Esophagus squamous epithelium (tissue), 5 donors: ENCODE measurements at regions not wholly inside any gene's neighbourhood (a gene's known extent, or its start where the extent isn't known, plus 50 kb on each side); places are given as distances from the start of the nearest gene placed in this dataset.

Source experiments
- DNase-seq: peaks from one replicate; lab custom pipeline; 2025; lab: John Stamatoyannopoulos, UW
- H3K27ac ChIP-seq, 4 donors: fragments of 200-600 bp; sonication (generic); one replicate each; pipeline ENCODE4 v1.5.1; 2016 to 2019; ENCODE audit warnings: mild to moderate bottlenecking in 1 of 4
- H3K27me3 ChIP-seq, 4 donors: fragments of 200-600 bp; sonication (generic); 1 replicate in 3 of 4; 2 replicates in 1 of 4; pipeline versions ENCODE4 v1.5.1 to v1.6.0; 2017 to 2021; ENCODE audit warnings: antibody characterized with exemption in 1 of 4
- H3K36me3 ChIP-seq, 3 donors: fragments of 200-600 bp; sonication (generic); one replicate each; pipeline ENCODE4 v1.5.1; 2016 to 2019
- H3K4me1 ChIP-seq, 3 donors: fragments of 200-600 bp; sonication (generic); one replicate each; pipeline ENCODE4 v1.5.1; 2017 to 2019
- H3K4me3 ChIP-seq, 4 donors: fragments of 200-600 bp; sonication (generic); 1 replicate in 3 of 4; 2 replicates in 1 of 4; pipeline ENCODE4 v1.5.1; 2016 to 2019; ENCODE audit warnings: mild to moderate bottlenecking in 2 of 4, moderate library complexity in 1 of 4
- H3K9me3 ChIP-seq, 3 donors: fragments of 200-600 bp; sonication (generic); one replicate each; pipeline ENCODE4 v1.5.1; 2016 to 2019
- CTCF ChIP-seq, 6 experiments: fragments of 450-650 bp in 4 of 6; fragments of 200-600 bp in 2 of 6; sonication (generic) in 2 of 6; IDR thresholded peaks; one replicate each; pipeline ENCODE4 v1.5.1; 2016 to 2019; ENCODE audit warnings: antibody characterized with exemption in 6 of 6, mild to moderate bottlenecking in 4 of 6, moderate library complexity in 4 of 6
- POLR2A ChIP-seq, 4 donors: fragments of 450-650 bp; IDR thresholded peaks; one replicate each; pipeline ENCODE4 v1.6.1; 2017; ENCODE audit warnings: antibody characterized with exemption in 4 of 4, mild to moderate bottlenecking in 4 of 4, moderate library complexity in 3 of 4
- WGBS, 2 donors: methylation state at CpG; one replicate each; pipeline ENCODE4 v1.1.5; 2018; 5-methylcytosine and 5-hydroxymethylcytosine counted together
- intact Hi-C: fragments of 100-400 bp; cut with DNase I; formaldehyde crosslinking; loops from one replicate; pipeline ENCODE4 v1.15.0; 2022
- donor health status: DM: yes; HTN: yes; CAD: no.

- WGBS, 2 donors: 59 to 72% methylated on average over 3 of the region's 3 CpGs
- H3K27me3 ChIP-seq: no peaks in the 10 kb centered on the region
- intact Hi-C loops: no loop called here
- no peak for TF ChIP-seq CTCF (IDR thresholded peaks at IDR 0.05)
- TF ChIP-seq POLR2A (IDR thresholded peaks at IDR 0.05): no peak
- H3K4me3 ChIP-seq: no peak overlapping the region
- H3K4me1 ChIP-seq: no peaks in the 10 kb centered on the region
- H3K27ac ChIP-seq: no peak overlapping the region
- DNase-seq: no peak
- no peaks in the 10 kb centered on the region for H3K36me3 ChIP-seq
- H3K9me3 ChIP-seq: no peaks in the 10 kb centered on the region
These were observed 850.3 kb upstream of the FOXG1 start for GRCh38 chr14:27916326-27916725.

GRCh38 chr14:27917896-27918295 is 848.7 kb upstream of the FOXG1 start:
- intact Hi-C loops: no loop called here
- Histone ChIP-seq H3K9me3 (no peaks in the 10 kb centered on the region), H3K27me3 (no peaks in the 10 kb centered on the region), H3K4me3 (no peak overlapping the region), H3K4me1 (no peaks in the 10 kb centered on the region), H3K27ac (no peak overlapping the region), H3K36me3 (no peaks in the 10 kb centered on the region)
- WGBS, 2 donors: 65 to 76% methylated on average over 3 of the region's 3 CpGs
- TF ChIP-seq CTCF (IDR thresholded peaks at IDR 0.05) (no peak), POLR2A (IDR thresholded peaks at IDR 0.05) (no peak)
- no peak for DNase-seq

- no peaks in the 10 kb centered on the region for H3K4me1 ChIP-seq
- H3K27me3 ChIP-seq: no peaks in the 10 kb centered on the region
- intact Hi-C loops: no loop called here
- DNase-seq: no peak
- H3K9me3 ChIP-seq: peaks cover 0 to 3% (median 0%) of the 10 kb centered on the region in 3 donors
- H3K36me3 ChIP-seq: no peaks in the 10 kb centered on the region
- TF ChIP-seq POLR2A (IDR thresholded peaks at IDR 0.05) (no peak), CTCF (IDR thresholded peaks at IDR 0.05) (no peak)
- H3K4me3 ChIP-seq: no peak overlapping the region
- no peak overlapping the region for H3K27ac ChIP-seq
These were observed 839.1 kb upstream of the FOXG1 start for GRCh38 chr14:27927519-27927918.

- no peak for DNase-seq
- TF ChIP-seq CTCF (IDR thresholded peaks at IDR 0.05) (no peak), POLR2A (IDR thresholded peaks at IDR 0.05) (no peak)
- Histone ChIP-seq H3K4me1 (no peaks in the 10 kb centered on the region), H3K36me3 (no peaks in the 10 kb centered on the region), H3K27ac (no peak overlapping the region), H3K4me3 (no peak overlapping the region), H3K27me3 (no peaks in the 10 kb centered on the region), H3K9me3 (no peaks in the 10 kb centered on the region)
- intact Hi-C loops: no loop called here
- 33 to 50% methylated on average over 1 of the region's 1 CpG for WGBS, 2 donors
These were observed 836.7 kb upstream of the FOXG1 start for GRCh38 chr14:27929797-27930347.

GRCh38 chr14:27938392-27938791 is 828.2 kb upstream of the FOXG1 start:
- no peak overlapping the region for H3K27ac ChIP-seq
- no peaks in the 10 kb centered on the region for H3K27me3 ChIP-seq
- 38 to 48% methylated on average over 1 of the region's 1 CpG for WGBS, 2 donors
- DNase-seq: no peak
- no peaks in the 10 kb centered on the region for H3K9me3 ChIP-seq
- intact Hi-C loops: no loop called here
- TF ChIP-seq POLR2A (IDR thresholded peaks at IDR 0.05) (no peak), CTCF (IDR thresholded peaks at IDR 0.05) (no peak)
- no peak overlapping the region for H3K4me3 ChIP-seq
- H3K36me3 ChIP-seq: no peaks in the 10 kb centered on the region
- no peaks in the 10 kb centered on the region for H3K4me1 ChIP-seq
